Body of pancreas (tissue), 4 donors: ENCODE measurements at regions not wholly inside any gene's neighbourhood (a gene's known extent, or its start where the extent isn't known, plus 50 kb on each side); places are given as distances from the start of the nearest gene placed in this dataset.

ENCODE experiments used
- POLR2A ChIP-seq, 3 donors: fragments of 450-650 bp; IDR thresholded peaks; one replicate each; pipeline ENCODE4 v1.6.1; 2016; ENCODE audit warnings: antibody characterized with exemption in 3 of 3, mild to moderate bottlenecking in 2 of 3
- TF ChIP-seq, protein P1 (sequence below), 7 experiments: fragments of 450-650 bp in 4 of 7; fragments of 200-600 bp in 3 of 7; sonication (generic) in 3 of 7; IDR thresholded peaks; one replicate each; pipeline ENCODE4 v1.5.1; 2016 to 2019; ENCODE audit warnings: antibody characterized with exemption in 7 of 7

DNA sequence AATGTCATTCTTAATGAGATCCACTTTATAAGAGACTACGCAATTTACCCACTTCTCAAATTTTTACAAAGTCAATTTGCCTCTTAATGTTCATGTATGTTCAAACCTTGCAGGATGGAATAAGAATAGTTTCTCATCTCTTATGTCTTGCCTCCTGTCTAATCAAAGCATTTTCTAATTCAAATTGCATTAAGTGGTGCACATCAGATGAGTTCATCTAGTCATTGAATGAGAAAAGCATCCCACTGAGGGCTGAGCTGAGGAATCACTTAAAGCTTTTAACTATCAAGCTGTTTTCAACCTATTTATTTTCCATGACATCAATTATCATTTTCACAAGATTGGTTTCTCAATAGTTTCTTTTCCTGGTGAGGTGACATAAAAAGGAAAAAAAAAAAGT is 1964.0 kb downstream of the PCDH7 start:
- TF ChIP-seq, protein P1, sequence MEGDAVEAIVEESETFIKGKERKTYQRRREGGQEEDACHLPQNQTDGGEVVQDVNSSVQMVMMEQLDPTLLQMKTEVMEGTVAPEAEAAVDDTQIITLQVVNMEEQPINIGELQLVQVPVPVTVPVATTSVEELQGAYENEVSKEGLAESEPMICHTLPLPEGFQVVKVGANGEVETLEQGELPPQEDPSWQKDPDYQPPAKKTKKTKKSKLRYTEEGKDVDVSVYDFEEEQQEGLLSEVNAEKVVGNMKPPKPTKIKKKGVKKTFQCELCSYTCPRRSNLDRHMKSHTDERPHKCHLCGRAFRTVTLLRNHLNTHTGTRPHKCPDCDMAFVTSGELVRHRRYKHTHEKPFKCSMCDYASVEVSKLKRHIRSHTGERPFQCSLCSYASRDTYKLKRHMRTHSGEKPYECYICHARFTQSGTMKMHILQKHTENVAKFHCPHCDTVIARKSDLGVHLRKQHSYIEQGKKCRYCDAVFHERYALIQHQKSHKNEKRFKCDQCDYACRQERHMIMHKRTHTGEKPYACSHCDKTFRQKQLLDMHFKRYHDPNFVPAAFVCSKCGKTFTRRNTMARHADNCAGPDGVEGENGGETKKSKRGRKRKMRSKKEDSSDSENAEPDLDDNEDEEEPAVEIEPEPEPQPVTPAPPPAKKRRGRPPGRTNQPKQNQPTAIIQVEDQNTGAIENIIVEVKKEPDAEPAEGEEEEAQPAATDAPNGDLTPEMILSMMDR (IDR thresholded peaks at IDR 0.05), result no peak
- no peak for TF ChIP-seq POLR2A (IDR thresholded peaks at IDR 0.05)
